ENCODE measurements at regions not wholly inside any gene's neighbourhood (a gene's known extent, or its start where the extent isn't known, plus 50 kb on each side); places are given as distances from the start of the nearest gene placed in this dataset.

DNA sequence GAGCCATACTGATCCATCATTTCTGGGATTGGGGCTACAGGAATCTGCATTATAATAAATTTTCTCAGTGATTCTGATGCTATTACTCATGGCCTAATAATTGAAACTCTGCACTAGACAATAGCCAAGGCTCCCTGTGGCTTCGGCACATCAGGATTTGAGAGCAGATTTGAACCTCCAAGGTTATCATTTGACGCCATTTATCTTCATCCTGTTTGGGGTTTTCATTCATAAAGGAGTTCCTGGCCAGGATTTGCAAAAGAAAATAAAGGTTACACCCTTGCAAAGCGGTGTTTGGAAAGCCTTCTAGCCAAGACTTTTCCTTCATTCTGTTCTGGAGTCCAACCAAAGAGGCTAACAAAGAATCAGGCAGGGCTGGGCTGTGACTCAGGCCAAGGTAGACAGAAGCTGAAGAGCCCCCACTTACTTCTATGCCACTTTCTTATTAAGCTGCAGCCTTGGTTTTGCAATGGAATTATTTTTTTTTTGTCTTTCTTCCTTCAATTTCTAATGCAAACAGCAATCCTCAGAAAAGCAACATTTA lies 330.1 kb downstream of the DHX35 start:
- TF ChIP-seq, protein P1, sequence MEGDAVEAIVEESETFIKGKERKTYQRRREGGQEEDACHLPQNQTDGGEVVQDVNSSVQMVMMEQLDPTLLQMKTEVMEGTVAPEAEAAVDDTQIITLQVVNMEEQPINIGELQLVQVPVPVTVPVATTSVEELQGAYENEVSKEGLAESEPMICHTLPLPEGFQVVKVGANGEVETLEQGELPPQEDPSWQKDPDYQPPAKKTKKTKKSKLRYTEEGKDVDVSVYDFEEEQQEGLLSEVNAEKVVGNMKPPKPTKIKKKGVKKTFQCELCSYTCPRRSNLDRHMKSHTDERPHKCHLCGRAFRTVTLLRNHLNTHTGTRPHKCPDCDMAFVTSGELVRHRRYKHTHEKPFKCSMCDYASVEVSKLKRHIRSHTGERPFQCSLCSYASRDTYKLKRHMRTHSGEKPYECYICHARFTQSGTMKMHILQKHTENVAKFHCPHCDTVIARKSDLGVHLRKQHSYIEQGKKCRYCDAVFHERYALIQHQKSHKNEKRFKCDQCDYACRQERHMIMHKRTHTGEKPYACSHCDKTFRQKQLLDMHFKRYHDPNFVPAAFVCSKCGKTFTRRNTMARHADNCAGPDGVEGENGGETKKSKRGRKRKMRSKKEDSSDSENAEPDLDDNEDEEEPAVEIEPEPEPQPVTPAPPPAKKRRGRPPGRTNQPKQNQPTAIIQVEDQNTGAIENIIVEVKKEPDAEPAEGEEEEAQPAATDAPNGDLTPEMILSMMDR (conservative IDR thresholded peaks at IDR 0.05): no peak

GRCh38 chr20:39291301-39291700 lies 329.2 kb downstream of the DHX35 start:
- TF ChIP-seq, protein P1 (conservative IDR thresholded peaks at IDR 0.05): no peak
- no peak overlapping the region for H3K27ac ChIP-seq

More for the DNA sequence above, 330.1 kb downstream of the DHX35 start:
- H3K27ac ChIP-seq: no peak overlapping the region

DNA sequence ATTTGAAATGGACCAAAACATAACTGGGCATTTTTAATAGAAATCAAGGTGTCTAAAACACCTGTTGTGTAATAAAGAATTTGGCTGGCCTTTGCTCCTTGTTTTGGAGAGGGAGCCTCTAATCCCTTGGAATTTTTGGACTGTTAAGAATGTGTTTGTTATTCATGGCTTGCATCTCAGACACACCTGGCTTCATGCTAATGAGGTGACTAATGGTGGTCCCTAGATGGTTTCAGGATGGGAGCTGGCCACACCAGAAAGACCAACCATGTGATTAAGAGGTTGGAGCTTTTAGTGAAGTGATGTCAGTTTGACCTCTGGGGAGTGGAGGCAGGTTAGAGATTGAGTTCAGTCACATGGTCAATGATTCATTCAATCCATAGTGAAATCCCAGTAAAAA lies 328.4 kb downstream of the DHX35 start:
- H3K27ac ChIP-seq: no peak overlapping the region
- TF ChIP-seq, protein P1 (conservative IDR thresholded peaks at IDR 0.05): no peak

DNA sequence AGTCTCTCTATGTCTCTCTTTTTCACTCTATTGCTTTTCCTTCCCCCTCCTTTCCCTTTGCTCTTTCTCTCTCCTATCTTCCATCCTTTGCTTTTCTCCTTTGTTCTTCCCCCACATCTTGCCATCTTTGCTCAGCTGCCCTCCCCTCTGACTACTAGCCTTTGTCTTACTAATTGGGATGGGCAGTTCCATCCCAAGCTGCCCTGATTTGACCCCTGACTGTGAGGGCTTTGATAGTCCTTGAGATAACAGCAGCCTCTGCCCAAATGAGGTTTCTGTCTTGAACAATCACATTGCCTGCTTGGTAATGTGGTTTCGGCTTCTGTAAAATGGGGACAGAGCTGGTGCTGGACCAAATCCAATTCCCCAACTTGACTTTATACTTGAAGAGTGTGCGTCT lies 327.7 kb downstream of the DHX35 start:
- no peak overlapping the region for H3K27ac ChIP-seq
- TF ChIP-seq, protein P1 (conservative IDR thresholded peaks at IDR 0.05): no peak

DNA sequence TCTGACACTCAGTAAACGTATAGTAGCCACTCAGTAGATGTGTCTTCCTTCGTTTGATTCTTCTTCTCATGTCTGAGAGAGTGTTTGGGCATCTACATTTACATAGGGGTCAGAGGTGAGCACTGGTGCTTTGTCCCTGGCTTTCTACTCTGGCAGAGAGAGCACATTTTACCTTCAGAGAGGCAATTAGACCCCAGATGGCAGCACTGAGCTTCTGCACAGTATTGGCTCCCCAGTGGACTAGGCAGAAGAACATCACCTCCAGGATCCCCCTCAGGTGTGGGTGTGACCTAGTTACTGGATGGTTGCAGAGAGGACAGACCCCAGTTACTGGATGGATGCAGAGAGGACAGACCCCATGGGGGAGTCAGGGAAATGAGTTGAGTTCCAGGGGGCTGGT lies 327.2 kb downstream of the DHX35 start:
- no peak overlapping the region for H3K27ac ChIP-seq
- TF ChIP-seq, protein P1 (conservative IDR thresholded peaks at IDR 0.05): peak; percentile 73

DNA sequence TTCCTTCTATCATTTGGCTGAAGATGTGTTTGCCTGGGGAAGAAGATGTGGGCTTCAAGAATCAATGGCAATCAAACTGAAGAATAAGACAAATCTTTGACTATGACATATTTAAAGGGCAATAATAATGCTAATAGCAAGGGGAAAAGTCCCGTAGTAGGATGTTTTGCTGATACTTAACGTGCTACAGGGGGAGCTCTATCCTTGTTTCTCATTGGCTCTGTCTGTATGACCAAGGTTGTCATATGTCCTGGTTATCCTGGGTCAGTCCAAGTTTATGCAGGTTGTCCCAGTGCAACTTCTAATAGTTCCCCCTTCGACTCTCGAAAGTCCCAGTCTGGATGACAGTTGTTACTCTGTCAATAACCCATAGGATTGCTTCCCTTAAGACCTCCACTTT lies 321.3 kb downstream of the DHX35 start:
- H3K27ac ChIP-seq: no peak overlapping the region
- TF ChIP-seq, protein P1 (conservative IDR thresholded peaks at IDR 0.05): no peak; the same call in 1 of the 2 replicates

GRCh38 chr20:39282619-39283092 lies 320.5 kb downstream of the DHX35 start:
- TF ChIP-seq, protein P1 (conservative IDR thresholded peaks at IDR 0.05): no peak
- no peak overlapping the region for H3K27ac ChIP-seq

All from VCaP (cell line).